Cardiac fibroblast (primary cell): ENCODE measurements at regions not wholly inside any gene's neighbourhood (a gene's known extent, or its start where the extent isn't known, plus 50 kb on each side); places are given as distances from the start of the nearest gene placed in this dataset.

ENCODE experiments used
- DNase-seq, 2 donors: peaks; one replicate each; pipeline versions ENCODE4 v3.0.0 to v3.0.0-alpha.2; 2010; ENCODE audit warnings: low read depth in 2 of 2
- H3K4me3 ChIP-seq, 2 donors: replicated peaks in 1 of 2; 1 replicate in 1 of 2; 2 replicates in 1 of 2; pipeline ENCODE4 v1.5.1; 2011; ENCODE audit warnings: low read depth in 2 of 2, low read length in 2 of 2, mild to moderate bottlenecking in 2 of 2, moderate library complexity in 1 of 2
- TF ChIP-seq, protein P1 (sequence below): IDR thresholded peaks from one replicate; pipeline ENCODE4 v1.5.1; 2011; ENCODE audit warnings: low read depth, mild to moderate bottlenecking, low read length, inconsistent platforms

GRCh38 chr18:11511434-11512095 is 97.8 kb upstream of the SLC35G4 start:
- TF ChIP-seq, protein P1, sequence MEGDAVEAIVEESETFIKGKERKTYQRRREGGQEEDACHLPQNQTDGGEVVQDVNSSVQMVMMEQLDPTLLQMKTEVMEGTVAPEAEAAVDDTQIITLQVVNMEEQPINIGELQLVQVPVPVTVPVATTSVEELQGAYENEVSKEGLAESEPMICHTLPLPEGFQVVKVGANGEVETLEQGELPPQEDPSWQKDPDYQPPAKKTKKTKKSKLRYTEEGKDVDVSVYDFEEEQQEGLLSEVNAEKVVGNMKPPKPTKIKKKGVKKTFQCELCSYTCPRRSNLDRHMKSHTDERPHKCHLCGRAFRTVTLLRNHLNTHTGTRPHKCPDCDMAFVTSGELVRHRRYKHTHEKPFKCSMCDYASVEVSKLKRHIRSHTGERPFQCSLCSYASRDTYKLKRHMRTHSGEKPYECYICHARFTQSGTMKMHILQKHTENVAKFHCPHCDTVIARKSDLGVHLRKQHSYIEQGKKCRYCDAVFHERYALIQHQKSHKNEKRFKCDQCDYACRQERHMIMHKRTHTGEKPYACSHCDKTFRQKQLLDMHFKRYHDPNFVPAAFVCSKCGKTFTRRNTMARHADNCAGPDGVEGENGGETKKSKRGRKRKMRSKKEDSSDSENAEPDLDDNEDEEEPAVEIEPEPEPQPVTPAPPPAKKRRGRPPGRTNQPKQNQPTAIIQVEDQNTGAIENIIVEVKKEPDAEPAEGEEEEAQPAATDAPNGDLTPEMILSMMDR: no peak
- no peak for DNase-seq
- H3K4me3 ChIP-seq: no peak overlapping the region

GRCh38 chr18:11506856-11507255 is 102.5 kb upstream of the SLC35G4 start:
- no peak for DNase-seq
- H3K4me3 ChIP-seq: no peak overlapping the region
- TF ChIP-seq, protein P1: no peak

DNA sequence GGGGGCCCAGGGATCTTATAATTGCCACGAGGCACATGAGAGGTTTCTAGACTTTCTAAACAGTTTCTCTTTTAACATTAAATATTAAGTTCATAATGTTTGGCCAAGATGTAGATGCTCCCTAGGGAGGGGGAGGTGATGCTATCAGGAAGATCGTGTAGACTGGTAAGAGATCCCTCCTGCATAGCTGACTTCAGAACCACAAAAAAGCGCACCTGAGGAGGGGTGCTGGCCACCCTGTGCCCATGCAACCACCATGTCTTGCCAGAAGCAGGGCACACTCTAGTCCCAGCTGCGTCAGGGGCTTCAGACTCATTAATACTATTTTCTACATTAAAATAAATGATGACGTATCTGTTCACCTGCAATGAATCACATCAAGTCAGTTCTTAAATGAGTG is 103.4 kb upstream of the SLC35G4 start:
- TF ChIP-seq, protein P1: no peak
- DNase-seq: no peak

DNA sequence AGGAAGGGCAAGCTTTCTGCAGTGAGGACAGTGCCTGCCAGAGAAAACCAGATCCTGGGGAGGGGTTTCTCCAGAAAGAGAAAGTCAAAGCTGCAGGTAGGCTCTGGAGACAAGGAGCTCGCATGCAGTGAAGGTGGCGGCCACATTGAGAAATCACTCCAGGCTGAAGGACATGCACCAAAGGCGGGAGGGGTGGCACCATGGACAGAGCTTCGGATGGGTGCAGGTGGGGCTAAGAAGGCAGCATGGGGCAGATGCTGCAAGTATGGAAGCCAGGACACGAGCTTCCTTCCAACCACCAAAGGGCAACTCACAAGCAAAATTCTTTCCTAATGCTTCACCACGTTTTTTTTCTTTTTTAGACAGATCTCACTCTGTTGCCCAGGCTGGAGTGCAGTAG is 104.4 kb upstream of the SLC35G4 start:
- TF ChIP-seq, protein P1: no peak
- DNase-seq: no peak
- no peak overlapping the region for H3K4me3 ChIP-seq

More for the DNA sequence above, 103.4 kb upstream of the SLC35G4 start:
- H3K4me3 ChIP-seq: no peak overlapping the region

DNA sequence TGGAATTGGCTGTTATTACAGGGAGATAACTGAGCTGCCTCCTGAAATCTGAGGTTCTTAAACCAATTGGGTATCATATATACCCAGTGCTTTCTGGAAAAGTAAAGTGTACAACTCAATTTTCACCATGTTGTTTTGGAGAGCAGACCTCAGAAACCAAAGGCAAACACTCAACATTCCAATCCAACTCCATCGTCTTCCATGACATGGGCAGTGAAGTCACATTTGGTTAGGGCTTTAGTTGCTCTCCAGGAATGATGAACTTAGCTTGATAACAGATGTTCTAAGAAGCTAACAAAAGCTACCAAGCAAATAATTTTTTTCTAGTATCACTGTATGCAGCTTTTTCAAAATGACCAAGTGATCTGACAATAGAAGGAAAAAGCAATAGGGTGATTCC is 107.0 kb upstream of the SLC35G4 start:
- TF ChIP-seq, protein P1: no peak
- DNase-seq: no peak
- no peak overlapping the region for H3K4me3 ChIP-seq

DNA sequence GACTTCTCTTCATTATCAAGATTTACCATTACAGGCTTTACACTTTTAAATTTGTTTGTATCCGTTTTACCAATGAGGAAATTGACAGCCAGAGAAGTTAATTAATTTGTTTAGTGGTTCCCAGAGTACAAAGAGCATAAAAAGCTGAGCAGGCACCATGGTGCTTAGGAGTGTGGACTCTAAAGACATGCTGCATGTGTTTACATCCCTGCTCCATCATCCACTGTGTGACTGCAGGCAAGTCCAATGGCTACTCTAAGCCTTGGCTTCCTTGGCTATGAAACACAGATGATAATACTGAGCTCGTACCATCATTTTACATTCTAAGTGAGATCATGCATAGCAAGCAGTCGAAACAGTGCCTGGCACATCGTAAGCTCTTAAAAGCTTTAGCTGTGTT is 108.0 kb upstream of the SLC35G4 start:
- TF ChIP-seq, protein P1: no peak
- no peak for DNase-seq
- no peak overlapping the region for H3K4me3 ChIP-seq
